NCI-H446 treated with DMSO at 0.1 percent for 48 hours (cell line): ENCODE measurements at regions not wholly inside any gene's neighbourhood (a gene's known extent, or its start where the extent isn't known, plus 50 kb on each side); places are given as distances from the start of the nearest gene placed in this dataset.

ENCODE experiments used
- DNase-seq: peaks from one replicate; lab custom pipeline; 2025; lab: John Stamatoyannopoulos, UW

DNA sequence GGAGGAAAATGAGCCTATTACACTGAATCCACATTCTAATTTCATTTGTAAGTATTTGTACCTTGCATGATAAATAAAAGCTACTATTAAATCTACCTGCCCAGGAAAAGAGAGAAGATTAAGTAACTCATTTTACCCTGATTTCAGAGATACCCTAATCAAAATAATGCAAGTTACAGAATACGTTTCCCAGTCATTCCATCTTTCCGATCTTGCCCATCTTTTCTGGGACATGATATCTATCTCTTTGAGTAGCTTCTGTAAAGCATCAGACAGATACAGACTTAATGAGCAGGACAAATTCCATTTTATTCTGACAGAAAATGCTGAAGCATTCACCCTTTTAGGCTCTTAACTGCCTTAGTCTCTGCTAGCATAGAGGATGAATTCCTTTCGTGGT, 56.6 kb downstream of the SPRY2 start:
- no peak for DNase-seq

DNA sequence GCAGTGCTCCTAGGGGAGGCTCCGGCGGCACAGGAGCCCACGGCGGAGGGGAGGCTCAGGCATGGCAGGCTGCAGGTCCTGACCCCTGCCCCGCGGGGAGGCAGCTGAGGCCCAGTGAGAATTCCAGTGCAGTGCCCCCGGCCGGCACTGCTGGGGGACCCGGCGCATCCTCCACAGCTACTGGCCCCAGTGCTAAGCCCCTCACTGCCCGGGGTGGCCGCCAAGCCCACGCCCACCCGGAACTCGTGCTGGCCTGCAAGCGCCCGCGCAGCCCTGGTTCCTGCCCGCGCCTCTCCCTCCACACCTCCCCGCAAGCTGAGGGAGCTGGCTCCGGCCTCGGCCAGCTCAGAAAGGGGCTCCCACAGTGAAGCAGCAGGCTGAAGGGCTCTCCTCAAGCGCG, 62.2 kb downstream of the SPRY2 start:
- DNase-seq = no peak

DNA sequence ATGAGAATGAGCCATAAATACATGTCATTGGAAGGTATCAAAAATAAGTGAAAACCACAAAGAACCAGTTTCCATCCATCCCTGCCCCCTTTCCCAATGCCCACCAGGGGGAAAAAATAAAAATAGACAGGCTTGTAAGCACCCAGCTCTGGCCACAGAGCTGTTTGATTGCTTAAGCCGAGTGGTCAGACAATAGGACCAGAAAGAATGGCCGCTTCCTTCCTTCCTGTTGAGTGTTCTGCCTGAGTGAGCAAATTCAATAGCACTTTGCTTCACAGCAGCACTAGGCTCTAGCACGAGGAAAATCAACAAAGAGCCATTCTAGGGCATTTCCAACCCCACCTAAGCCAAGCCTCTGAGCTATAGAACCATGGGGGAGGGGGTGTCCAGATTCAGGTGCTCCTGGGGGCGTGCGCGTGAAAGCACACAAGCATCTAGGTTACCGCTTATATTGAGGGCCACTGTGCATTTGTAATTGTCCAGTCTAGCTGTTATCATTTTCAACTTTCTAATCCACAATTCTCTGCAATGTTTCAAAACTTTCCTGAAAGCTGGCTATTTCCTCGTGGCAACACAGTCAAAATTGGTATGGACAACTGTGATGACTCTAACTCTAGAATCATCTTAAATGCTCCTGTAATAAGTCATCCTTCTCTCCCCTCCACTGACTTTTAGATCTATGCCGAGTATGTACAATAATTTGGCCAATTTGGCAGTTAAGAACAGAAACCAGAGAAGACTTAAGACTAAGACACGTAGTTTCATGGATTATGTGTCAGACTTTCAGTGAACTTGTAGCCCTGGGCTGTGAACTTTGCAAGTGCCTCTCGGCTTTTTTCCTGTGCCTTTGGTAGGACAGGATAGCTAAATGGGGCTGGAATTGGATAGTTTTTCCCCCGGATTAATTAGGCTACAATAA, 64.3 kb downstream of the SPRY2 start:
- DNase-seq = no peak

DNA sequence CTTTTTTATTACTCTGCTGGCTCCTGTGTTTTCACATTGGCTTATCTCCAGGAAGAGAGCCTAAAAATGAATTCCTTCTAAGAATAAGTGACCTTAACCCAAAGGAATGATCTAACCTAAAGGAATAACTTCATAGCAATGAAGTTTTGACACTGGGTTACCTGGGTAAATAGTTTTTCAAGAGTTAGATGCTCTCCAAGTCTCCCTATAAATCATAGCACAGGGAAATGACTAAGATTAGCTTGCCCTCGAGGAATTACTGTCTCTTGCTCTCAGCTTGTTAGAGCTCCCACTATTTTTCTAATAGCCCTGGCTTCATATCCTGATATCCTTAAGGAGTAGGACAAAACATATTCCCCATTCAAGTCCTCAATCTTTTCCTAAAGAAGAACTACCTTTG, 66.3 kb downstream of the SPRY2 start:
- DNase-seq = no peak

DNA sequence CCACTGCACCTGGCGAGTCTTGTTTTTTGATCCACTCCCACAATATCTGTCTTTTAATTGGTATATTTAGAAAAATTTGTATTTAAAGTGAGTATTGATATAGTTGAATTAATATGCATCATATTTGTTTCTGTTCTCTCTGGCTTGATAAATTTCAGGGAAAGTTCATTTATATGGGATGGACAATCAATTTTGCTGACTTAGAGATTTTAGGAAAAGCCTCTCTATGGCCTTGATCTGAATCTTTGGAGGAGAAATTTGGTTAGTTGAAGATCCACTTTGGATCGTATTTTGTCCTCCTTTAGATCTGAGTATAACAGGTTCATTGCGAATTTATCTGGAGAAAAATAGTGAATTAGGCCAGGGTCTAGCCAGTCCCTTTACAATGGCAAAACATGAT, 67.2 kb downstream of the SPRY2 start:
- DNase-seq = no peak

DNA sequence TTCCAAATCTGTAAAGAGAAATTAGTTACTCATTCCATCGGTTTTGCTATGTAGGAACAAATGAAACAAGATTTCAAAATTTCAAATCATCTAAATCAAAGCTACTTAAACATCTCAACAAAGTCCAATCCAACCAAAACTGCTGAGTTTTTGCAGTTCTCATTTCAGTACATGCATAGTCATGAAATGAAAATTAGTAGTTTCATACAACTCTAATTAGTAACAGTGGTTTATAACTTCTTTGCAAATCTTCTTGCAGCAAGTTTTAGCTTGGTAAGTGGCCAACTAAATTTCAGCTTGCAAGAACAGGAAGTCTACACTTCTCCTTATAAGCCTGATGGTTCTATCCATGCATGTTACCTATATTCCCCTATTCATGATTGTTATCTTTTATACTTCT, 75.6 kb downstream of the SPRY2 start:
- DNase-seq = no peak

DNA sequence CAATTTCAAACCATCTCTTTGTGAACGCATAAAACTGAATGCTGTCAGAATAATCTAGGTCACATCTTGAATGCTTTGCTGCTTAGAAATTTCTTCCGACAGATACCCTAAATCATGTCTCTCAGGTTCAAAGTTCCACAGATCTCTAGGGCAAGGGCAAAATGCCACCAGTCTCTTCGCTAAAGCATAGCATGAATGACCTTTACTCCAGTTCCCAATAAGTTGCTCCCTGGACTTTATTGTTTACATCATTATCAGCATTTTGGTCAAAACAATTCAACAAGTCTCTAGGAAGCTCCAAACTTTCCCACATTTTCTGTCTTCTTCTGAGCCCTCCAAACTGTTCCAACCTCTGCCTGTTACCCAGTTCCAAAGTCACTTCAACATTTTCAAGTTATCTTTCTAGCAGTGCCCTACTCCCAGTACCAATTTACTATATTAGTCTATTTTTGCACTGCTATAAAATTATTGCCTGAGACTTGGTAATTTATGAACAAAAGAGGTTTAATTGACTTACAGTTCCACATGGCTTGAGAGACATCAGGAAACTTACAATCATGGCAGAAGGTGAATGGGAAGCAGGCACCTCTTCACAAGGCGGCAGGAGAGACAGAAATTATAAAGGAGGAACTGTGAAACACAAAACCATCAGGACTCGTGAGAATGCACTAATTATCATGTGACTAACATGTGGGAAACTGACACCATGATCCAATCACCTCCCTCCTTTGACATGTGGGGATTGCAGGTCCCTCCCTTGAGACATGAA, 77.0 kb downstream of the SPRY2 start:
- no peak for DNase-seq

DNA sequence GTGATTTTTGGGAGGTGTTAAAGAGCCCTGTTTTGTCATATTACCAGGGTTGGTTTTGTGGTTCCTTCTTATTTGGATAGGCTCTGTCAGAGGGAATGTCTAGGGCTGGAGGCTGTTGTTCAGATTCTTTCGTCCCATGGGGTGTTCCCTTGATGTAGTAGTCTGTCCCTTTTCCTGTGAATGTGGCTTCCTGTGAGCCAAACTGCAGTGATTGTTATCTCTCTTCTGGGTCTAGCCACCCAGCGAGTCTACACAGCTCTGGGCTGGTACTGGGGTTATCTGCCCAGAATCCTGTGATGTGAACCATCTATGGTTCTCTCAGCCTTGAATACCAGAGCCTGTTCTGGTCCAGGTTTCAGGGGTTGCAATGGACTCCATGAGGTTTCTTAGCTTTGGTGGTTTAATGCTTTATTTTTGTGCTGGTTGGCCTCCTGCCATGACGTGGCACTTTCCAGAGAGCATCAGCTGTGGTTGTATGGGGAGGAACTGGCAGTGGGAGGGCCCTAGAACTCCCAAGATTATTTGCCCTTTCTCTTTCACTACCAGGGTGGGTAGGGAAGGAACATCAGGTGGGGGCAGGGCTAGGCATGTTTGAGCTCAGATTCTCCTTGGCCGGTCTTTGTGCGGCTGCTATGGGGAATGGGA, 78.8 kb downstream of the SPRY2 start:
- no peak for DNase-seq

DNA sequence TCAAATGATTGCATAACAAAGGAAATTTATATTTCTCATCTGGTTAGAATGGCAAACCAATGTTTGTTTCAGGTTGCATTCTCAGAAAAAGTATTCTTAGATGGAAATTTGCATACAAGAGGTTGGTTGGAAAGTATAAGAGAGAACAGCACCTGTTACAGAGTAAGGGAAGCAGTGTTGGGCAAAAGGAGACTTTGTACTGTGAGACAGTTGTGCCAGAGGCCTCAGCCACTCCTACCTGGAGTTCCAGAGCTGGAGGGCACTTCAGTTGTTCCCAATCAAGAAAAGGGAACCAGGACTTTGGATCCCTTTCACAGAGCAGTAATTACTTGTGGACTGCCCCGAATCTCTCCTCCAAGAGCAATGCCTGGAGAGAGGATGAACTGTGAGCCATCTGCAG, 81.8 kb downstream of the SPRY2 start:
- DNase-seq = no peak

DNA sequence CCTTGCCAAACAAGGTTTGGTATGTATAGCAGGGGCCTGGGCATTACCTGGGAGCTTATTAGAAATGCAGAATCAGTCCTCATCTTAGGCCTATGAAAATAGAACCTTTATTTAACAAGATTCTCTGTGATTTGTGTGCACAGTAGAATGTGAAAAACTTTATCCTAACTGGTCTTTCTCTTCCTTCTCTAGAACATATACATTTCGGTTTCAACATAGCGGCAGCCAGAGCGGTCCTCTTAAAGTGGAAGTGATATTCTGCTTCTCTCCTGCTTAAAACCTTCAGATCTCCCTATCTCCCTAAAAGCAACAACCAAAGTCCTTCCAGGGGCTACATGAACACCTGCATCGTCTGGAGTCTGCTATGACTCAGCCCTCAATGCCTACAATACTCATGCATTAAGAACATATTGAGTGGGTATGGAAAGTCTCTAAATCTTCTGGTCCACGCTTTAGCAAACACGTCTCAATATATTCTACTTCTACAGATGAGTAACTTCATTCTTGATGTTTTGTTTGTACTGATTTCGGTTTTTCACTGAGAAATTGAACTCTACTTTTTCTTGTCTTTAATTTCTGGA, 84.5 kb downstream of the SPRY2 start:
- DNase-seq = no peak

DNA sequence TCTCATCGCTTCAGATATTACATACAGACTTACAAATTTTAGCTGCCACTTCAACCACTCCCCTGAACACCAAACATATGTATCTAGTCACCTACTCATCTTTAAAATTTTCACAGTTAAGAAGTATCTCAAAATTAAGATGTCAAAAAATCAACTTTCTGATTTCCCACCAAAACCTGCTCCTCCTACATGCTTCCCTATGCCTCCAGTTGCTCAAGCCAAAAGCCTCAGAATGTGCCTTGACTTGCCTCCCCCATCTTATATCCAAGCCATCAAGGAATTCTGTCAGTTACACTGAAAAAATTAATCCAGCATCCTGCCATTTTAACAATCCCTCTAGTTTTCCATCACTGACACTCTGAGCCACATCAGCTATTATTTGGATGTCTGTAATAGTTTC, 85.0 kb downstream of the SPRY2 start:
- DNase-seq = no peak

DNA sequence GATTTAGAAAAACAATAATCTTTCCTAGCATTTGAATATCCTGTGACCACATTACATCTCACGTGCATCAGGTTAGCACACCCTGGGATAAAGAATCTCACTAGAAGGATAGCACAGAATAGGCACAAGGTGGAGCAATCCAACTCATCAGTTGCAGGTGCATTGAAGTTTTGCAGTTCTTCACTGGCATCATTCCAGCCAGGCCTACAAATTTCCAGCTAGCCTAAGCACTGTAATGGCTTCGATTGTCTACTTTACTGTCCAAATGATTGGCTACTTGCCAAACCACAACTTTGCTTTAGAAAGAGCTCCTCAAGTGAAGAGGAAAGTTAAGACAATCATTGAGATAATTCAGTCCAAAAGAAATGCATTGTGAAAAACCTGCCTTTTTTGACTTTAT, 89.5 kb downstream of the SPRY2 start:
- no peak for DNase-seq

DNA sequence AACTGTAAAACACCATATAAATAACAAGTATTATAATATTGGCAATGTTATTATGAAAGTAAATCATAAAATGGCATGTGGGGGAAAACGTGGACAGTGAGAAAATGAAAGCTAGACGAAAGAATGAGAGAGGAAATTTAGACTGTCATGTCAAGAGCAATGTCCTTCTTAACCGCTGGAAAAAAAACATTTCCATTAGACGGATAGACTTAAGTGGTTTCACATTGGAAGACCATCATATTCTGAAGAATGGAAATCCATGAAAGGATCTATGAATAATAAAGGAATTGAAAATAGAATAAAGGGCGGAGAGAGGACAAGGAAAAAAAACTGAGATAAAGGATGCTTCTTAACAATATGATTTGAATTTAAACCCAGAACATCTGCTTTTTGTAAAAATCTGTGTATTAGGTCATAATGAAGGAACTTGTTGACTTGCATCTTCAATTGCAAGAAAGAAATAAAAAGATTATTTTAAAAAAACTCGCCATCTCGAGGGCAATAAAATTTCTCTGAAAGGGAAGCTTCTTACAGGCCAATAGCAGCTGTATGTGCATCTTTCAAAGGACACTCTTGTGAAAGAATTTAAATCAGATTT, 90.6 kb downstream of the SPRY2 start:
- DNase-seq = no peak

DNA sequence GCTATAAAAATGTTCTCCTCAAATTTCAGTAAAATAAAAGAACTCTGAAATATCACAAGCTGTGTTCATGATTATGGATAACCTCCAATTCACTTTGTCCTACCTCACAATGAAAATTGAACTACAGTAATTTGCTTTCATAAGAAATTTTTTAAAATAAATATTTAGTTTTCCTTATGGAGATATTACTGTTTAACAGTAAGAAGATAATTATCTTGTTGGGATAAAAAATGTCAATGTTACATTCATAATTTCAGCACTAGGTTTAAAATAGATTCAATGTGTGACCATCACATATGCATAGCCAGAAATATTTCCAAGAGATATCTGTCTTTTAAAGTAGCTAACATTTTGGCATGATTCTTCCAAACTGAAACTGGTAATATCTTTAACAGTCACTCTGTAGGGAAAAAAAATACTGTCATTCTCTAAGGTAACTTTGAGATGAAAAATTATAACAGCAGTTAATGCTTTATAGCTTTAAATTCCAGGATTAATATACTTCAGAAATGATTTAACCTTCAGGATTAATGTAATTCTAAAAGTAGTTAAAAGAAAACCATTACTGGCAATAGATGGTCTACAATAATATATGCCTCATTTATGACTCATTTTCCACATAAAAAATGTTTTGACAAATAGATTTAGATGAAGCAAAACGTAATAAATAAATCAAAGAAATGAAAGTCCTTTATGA, 91.3 kb downstream of the SPRY2 start:
- no peak for DNase-seq

DNA sequence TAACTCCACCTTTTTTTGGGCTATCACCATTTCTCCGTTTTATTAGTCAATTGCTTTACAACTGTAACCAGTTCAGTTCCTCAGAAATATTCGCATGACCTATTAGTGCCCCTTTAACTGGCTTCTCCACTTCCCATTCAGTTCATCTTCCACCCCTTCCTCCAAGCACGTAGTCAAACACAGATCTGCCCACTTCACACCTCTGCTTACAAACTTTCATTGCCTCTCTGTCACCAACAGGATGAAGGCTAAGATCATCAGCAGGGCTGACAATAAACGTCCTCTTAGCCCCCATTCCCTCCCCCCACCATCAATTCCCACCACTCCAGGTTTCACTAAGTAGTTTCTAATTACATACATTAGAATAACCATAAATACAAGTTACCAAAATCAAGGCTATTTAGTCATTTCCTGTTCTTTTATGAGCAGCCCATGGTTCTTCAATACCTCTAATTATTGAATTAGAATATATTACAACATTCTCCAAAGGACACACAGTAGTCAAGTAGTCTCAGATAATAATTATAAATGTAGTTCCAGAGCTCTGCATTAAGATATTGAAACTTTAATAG, 95.7 kb downstream of the SPRY2 start:
- no peak for DNase-seq

DNA sequence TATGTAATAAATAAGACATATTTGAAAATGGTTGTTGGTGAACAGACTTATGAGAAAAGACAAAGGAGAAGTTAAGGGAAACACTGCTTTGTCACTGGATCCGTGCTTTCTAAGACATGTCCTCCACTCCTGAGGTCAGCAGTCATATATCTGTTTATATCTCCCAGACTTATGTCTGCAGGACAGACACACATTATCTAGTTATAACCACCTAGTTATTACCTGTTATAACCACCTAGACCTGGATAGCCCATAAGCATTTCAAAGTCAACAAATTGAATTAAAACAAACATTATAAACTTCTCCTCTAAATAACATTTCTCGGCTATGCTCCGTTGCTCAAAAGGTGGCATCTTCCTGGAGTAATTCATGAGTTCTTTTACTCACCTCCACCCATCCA, 96.4 kb downstream of the SPRY2 start:
- no peak for DNase-seq

DNA sequence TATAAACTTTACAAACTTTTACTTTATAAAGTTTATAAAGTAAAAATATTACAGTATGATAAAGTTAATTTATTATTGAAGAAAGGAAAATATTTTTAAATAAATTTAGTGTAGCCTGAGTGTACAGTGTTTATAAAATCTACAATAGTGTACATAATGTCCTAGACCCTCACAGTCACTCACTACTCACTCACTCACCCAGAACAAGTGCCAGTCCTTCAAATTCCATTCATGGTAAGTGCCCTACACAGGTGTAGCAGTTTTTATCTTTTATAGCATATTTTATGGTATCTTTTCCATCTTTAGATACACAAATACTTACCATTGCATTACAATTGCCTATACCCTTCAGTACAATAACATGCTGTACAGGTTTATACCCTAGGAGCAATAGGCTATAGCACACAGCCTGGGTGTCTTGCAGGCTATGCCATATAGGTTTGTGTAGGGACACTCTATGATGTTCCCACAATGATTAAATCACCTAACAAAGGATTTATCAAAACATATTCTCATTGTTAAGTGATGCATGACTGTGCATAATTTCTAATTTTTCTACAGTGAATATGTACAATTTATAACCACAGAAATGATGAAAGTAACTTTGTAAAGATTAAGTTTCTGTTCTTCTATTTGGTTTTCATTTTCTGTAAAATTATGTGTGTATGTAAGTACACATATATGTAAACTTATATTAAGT, 98.0 kb downstream of the SPRY2 start:
- DNase-seq = no peak

DNA sequence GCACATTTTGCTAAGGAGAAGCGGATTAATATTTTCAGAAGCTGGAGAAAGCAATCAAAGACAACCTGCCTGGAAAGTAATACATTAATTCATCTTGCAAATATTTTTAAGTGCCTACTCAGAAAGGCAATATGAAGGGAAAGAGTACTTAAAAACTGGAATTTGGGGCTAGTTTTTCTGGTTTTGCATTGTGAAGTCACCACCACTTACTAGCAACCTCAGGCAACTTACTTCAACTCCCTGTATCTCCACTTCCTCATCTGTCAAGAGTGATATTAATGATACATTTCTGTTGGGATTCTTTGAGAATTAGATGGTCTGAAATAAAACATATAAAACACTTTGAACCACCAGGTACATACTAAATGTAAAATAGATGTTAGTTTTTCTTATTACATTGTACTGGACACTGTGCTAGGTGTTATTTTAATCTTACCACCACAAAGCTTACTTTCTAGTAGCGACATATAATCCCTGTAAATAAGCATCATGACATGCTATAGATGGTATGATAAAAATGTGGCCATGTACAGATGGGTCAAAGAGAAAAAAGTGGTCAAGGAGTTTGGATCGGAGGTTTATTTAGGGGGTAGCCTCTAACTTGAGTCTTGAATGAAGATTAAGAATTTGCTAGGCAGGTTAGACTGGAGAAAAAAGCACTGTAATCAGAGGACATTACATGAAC, 101.2 kb downstream of the SPRY2 start:
- DNase-seq = no peak

DNA sequence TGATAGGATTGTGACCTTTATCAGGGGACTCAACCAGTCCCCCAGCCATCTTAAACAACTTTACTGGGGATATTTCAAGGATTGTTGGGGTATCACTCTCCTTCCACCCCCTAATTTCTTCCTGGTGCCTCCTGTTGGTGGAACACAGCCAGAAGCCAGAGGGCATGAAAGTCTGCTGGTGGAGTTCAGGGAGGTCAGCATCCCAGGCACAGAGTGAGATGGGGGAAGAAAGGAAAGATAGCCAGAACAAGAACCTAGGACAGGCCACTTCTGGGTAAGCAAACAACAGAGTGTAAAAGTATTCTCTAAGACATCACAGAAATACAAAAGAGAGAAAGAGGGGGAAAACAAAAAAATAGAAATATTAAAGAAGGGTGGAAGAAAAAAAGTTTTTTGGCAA, 101.8 kb downstream of the SPRY2 start:
- no peak for DNase-seq

DNA sequence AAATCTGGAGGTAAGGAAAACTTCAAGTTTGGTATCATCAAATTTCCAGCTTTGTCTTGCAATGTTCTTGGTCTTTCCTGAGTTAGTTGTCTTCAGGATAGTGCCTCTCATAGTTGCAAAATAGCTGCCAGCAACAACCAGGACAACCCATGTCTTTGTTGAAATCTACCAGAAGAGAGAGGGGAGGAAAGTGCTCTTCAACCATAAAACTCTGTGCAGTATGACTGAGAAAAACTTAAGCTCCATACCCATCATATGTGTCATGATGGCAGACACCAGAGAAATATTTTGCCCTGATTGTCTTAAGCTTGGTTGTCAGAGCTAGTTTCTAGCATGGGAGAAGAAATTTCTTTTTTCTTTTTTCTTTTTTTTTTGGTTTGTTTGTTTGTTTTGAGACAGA, 103.3 kb downstream of the SPRY2 start:
- no peak for DNase-seq
